HCT116 (cell line): ENCODE measurements at regions not wholly inside any gene's neighbourhood (a gene's known extent, or its start where the extent isn't known, plus 50 kb on each side); places are given as distances from the start of the nearest gene placed in this dataset.

Experiments
- CEBPB ChIP-seq: IDR thresholded peaks from 2 replicates; pipeline ENCODE4 v1.6.1; 2012; ENCODE audit warnings: low read depth
- CTCF ChIP-seq, 3 experiments: fragments of 200-600 bp in 1 of 3; sonication (generic) in 1 of 3; IDR thresholded peaks in 2 of 3; conservative IDR thresholded peaks in 1 of 3; 2 replicates each; pipeline ENCODE4 v1.5.1; 2012 to 2017; ENCODE audit warnings: low read depth in 2 of 3, low read length in 2 of 3, antibody characterized with exemption in 1 of 3, borderline replicate concordance in 1 of 3, control low read depth in 1 of 3, mild to moderate bottlenecking in 1 of 3, mixed read lengths in 1 of 3, mixed run types in 1 of 3, moderate library complexity in 1 of 3; ENCODE audit not compliant: insufficient read depth in 1 of 3
- FOSL1 ChIP-seq: IDR thresholded peaks from 2 replicates; pipeline ENCODE4 v1.6.1; 2012; ENCODE audit warnings: low read depth
- POLR2A ChIP-seq: IDR thresholded peaks from 2 replicates; pipeline ENCODE4 v1.7.0; 2011; ENCODE audit warnings: borderline replicate concordance; ENCODE audit not compliant: insufficient read depth, insufficient read length; ENCODE audit errors: extremely low read depth
- POLR2AphosphoS5 ChIP-seq: IDR thresholded peaks from 2 replicates; pipeline ENCODE4 v1.6.1; 2011; ENCODE audit warnings: mild to moderate bottlenecking, low read depth, low read length, moderate library complexity

DNA sequence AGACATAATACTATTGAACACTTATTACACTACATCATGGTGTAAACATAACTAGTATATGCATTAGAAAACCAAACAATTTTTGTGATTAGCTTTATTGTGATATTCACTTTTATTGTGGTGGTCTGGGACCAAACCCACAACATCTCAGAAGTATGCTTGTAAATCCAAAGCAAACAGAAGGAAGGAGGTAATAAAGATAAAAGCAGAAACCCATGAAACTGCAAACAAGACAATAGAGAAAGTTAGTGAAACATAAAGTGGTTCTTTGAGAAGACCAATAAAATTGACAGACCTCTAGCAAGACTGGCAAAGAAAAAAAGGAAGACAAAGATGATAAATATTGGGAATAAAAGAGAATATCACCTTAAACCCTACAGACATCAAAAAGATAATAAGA lies 268.3 kb downstream of the RPAP3 start:
- no peak for TF ChIP-seq POLR2AphosphoS5
- TF ChIP-seq CEBPB: no peak
- TF ChIP-seq CTCF (IDR thresholded peaks at IDR 0.05 in 2 of 3, conservative IDR thresholded peaks at IDR 0.05 in 1 of 3; ENCODE audit: borderline replicate concordance in 1 of 3, insufficient read depth in 1 of 3, low read depth in 2 of 3, low read length in 2 of 3): no peak
- TF ChIP-seq FOSL1: no peak
- TF ChIP-seq POLR2A: no peak
